Neural crest cell (in vitro differentiated cells): ENCODE measurements at regions not wholly inside any gene's neighbourhood (a gene's known extent, or its start where the extent isn't known, plus 50 kb on each side); places are given as distances from the start of the nearest gene placed in this dataset.

Source experiments
- DNase-seq: peaks from one replicate; pipeline ENCODE4 v3.0.0; 2021; ENCODE audit warnings: low read depth, mixed read lengths, low spot score
- H3K27ac Mint-ChIP-seq: one replicate; pipeline ENCODE4 v1.8.0; 2021; ENCODE audit warnings: mild to moderate bottlenecking, mixed read lengths; ENCODE audit not compliant: unreplicated experiment
- H3K27me3 Mint-ChIP-seq: 2 replicates; pipeline ENCODE4 v1.8.0; 2021; ENCODE audit warnings: low read depth, mild to moderate bottlenecking, mixed read lengths
- H3K36me3 Mint-ChIP-seq: 2 replicates; pipeline ENCODE4 v1.8.0; 2021; ENCODE audit warnings: low read depth, mild to moderate bottlenecking, mixed read lengths
- H3K4me1 Mint-ChIP-seq: 2 replicates; pipeline ENCODE4 v1.8.0; 2021; ENCODE audit warnings: mixed read lengths
- H3K4me3 Mint-ChIP-seq: one replicate; pipeline ENCODE4 v1.8.0; 2021; ENCODE audit warnings: mild to moderate bottlenecking, mixed read lengths
- H3K9me3 Mint-ChIP-seq: 2 replicates; pipeline ENCODE4 v1.8.0; 2021; ENCODE audit warnings: mixed read lengths
- TF ChIP-seq, protein P1 (sequence below): fragments of 200-600 bp; sonication (generic); conservative IDR thresholded peaks from 2 replicates; pipeline ENCODE4 v1.5.0; 2021; ENCODE audit warnings: antibody characterized with exemption, mild to moderate bottlenecking

DNA sequence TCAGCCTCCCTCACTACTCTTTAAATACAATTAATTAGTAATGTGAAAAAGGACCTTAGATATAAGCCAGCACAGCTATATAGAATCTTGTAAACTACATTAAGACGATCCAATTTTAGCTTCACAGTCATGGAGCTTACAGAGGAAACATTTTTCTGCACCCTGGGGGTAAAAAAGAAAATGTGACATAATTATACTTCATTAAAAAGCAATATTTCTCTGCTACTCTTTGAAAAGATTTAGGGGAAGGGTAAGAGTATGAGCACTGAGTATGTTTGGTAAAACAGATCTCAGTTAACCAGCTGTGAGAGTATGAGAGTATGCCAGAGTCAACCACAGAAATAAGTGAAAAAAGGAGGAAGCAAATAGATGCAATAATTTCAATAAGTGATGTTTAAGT lies 1415.9 kb downstream of the PLA2G4A start:
- Mint-ChIP-seq H3K9me3 (no peaks in the 10 kb centered on the region), H3K27ac (no peak overlapping the region), H3K4me3 (no peak overlapping the region), H3K36me3 (no peaks in the 10 kb centered on the region), H3K27me3 (no peaks in the 10 kb centered on the region), H3K4me1 (peaks cover 1% of the 10 kb centered on the region)
- DNase-seq: no peak
- TF ChIP-seq, protein P1, sequence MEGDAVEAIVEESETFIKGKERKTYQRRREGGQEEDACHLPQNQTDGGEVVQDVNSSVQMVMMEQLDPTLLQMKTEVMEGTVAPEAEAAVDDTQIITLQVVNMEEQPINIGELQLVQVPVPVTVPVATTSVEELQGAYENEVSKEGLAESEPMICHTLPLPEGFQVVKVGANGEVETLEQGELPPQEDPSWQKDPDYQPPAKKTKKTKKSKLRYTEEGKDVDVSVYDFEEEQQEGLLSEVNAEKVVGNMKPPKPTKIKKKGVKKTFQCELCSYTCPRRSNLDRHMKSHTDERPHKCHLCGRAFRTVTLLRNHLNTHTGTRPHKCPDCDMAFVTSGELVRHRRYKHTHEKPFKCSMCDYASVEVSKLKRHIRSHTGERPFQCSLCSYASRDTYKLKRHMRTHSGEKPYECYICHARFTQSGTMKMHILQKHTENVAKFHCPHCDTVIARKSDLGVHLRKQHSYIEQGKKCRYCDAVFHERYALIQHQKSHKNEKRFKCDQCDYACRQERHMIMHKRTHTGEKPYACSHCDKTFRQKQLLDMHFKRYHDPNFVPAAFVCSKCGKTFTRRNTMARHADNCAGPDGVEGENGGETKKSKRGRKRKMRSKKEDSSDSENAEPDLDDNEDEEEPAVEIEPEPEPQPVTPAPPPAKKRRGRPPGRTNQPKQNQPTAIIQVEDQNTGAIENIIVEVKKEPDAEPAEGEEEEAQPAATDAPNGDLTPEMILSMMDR: no peak

DNA sequence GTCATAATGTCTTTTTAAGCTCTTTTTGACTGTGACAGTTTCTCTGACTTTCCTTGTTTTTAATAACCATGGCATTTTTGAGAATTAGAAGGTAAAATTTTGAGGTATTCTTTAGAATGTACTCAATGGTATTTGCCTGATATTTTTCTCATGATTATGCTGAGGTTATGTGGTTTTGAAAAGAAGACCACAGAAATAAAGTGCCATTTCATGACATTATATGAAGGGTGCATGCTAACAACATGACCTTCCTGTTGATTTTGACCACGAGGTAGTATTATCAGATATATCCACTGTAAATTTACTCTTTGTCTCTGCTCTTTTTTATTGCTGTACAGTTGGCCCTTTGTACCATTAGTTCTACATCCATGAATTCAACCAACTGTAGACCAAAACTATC lies 1418.5 kb downstream of the PLA2G4A start:
- no peaks in the 10 kb centered on the region for H3K36me3 Mint-ChIP-seq
- H3K27me3 Mint-ChIP-seq: no peaks in the 10 kb centered on the region
- H3K4me1 Mint-ChIP-seq: peaks cover 5% of the 10 kb centered on the region
- no peak overlapping the region for H3K4me3 Mint-ChIP-seq
- no peak overlapping the region for H3K27ac Mint-ChIP-seq
- TF ChIP-seq, protein P1: no peak
- H3K9me3 Mint-ChIP-seq: no peaks in the 10 kb centered on the region
- no peak for DNase-seq

DNA sequence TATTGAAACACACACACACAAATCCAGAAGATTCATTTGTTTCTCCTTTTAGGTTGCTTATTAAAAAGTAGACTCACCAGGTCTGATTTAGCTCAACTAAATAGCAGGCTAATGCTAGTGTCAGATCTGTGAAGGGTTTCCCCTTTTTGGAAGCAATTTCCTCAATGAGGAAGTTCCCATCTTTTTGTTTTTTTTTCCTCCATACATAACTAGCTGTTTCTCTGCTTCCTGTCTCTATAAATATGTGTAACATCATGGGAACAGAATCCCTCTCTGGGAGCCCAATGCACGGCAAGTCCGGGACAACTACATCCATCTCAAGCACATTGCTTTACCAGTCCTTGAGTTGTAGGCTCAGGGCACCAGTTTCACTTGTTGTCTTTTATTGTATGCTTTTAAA lies 1421.1 kb downstream of the PLA2G4A start:
- no peak for DNase-seq
- Mint-ChIP-seq H3K27me3 (no peaks in the 10 kb centered on the region), H3K4me3 (no peak overlapping the region), H3K27ac (peak overlapping the region; percentile 89), H3K9me3 (peaks cover 3% of the 10 kb centered on the region), H3K4me1 (peaks cover 5% of the 10 kb centered on the region), H3K36me3 (no peaks in the 10 kb centered on the region)
- TF ChIP-seq, protein P1: no peak

DNA sequence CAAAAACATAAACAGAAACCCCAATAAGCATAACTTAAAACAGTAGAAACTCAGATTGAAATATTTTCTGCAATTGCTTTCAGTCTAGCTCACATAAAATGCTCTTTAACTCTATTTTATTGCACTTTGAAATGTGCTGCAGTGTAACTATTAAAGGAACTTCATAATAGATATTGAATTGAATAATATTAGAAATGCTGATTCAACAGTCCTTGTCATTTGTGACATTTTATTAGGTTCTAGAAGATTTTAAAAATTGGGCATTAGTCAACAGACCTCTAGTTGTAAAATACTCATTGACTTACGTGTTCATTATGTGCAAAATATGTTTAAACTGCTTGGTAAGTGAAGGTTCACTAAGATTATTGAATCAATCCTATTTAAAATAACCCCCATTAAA lies 1422.3 kb downstream of the PLA2G4A start:
- H3K4me3 Mint-ChIP-seq: no peak overlapping the region
- H3K36me3 Mint-ChIP-seq: no peaks in the 10 kb centered on the region
- TF ChIP-seq, protein P1: no peak
- peaks cover 6% of the 10 kb centered on the region for H3K9me3 Mint-ChIP-seq
- no peaks in the 10 kb centered on the region for H3K27me3 Mint-ChIP-seq
- peaks cover 5% of the 10 kb centered on the region for H3K4me1 Mint-ChIP-seq
- no peak overlapping the region for H3K27ac Mint-ChIP-seq
- no peak for DNase-seq

DNA sequence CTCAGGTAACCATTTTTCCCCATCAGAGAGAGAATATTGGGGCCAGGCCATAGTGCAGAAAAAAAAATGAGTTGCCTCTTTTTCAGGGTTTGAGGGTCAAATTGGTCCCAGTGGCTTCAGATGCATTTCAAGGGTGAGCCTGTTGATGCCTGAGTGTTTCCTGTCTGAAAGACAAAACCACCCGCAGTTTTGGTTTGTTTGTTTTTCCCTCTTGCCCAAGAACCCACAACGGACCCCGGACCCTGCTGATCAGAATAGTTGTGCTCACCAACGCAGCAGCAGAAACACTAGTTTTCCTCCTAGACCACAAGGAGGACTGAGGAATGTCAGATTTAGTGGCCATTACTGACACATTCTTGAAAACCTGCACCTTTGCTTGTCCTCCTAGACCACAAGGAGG lies 1433.1 kb downstream of the PLA2G4A start:
- no peak overlapping the region for H3K4me3 Mint-ChIP-seq
- TF ChIP-seq, protein P1: no peak
- H3K27ac Mint-ChIP-seq: no peak overlapping the region
- H3K9me3 Mint-ChIP-seq: peaks cover 19% of the 10 kb centered on the region
- H3K4me1 Mint-ChIP-seq: no peaks in the 10 kb centered on the region
- H3K27me3 Mint-ChIP-seq: no peaks in the 10 kb centered on the region
- H3K36me3 Mint-ChIP-seq: peaks cover 6% of the 10 kb centered on the region
- no peak for DNase-seq

DNA sequence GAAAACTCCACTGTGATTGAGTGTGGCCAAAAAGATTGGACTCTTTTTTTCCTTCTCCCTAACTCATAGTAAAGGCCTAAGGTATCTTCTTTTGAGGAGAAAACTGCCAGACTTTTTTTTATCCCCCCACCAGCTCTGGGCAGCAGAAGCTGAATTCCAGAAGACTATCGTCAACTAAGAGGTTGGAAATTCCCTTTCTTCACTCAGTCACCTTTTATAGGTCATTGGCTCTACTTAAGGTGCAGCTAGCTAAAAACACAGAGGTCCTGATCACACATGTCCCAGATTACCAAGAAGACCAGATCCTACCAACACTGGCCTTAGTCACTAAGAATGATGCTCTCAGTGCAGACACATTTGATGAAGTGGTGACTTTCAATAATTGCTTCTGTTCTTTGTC lies 1441.2 kb downstream of the PLA2G4A start:
- peaks cover 8% of the 10 kb centered on the region for H3K9me3 Mint-ChIP-seq
- peaks cover 2% of the 10 kb centered on the region for H3K36me3 Mint-ChIP-seq
- no peak for DNase-seq
- TF ChIP-seq, protein P1: no peak
- H3K27me3 Mint-ChIP-seq: no peaks in the 10 kb centered on the region
- no peak overlapping the region for H3K4me3 Mint-ChIP-seq
- H3K4me1 Mint-ChIP-seq: no peaks in the 10 kb centered on the region
- H3K27ac Mint-ChIP-seq: no peak overlapping the region
